22Rv1 (cell line): ENCODE measurements at regions not wholly inside any gene's neighbourhood (a gene's known extent, or its start where the extent isn't known, plus 50 kb on each side); places are given as distances from the start of the nearest gene placed in this dataset.

Experiments
- CTCF ChIP-seq: fragments of 450-650 bp; IDR thresholded peaks from 2 replicates; pipeline ENCODE4 v1.5.1; 2017; ENCODE audit warnings: mild to moderate bottlenecking
- ZFX ChIP-seq: fragments of 450-650 bp; IDR thresholded peaks from 2 replicates; pipeline ENCODE4 v1.6.1; 2017; ENCODE audit warnings: antibody characterized with exemption, borderline replicate concordance

DNA sequence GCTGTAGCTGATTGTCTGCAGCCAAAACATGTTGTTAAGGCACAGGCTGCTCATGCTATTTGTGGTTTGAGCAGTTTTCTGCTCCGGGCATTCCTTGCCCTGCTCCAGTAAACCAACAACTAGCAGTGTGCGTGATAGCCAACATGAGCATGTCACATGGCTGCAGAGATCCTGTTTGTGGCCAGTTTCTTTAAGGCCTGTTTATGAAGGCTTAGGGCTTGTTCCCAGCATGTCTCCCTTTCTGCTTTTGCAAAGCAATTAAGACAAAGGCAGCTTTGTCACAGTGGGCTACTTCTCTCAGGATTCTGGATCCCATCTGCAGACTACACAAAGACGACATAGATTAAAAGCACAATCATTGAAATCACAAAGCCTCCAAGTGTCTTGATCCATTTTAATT lies 160.5 kb downstream of the ZNF518B start:
- TF ChIP-seq CTCF (no peak), ZFX (no peak)
